Trophoblast cell (in vitro differentiated cells and primary cell): ENCODE measurements at regions not wholly inside any gene's neighbourhood (a gene's known extent, or its start where the extent isn't known, plus 50 kb on each side); places are given as distances from the start of the nearest gene placed in this dataset.

Source experiments
- DNase-seq, 2 donors: peaks; one replicate each; pipeline ENCODE4 v3.0.0-alpha.2; 2016
- H2AFZ ChIP-seq: 2 replicates; pipeline ENCODE4 v1.6.1; 2013; ENCODE audit warnings: low read length, moderate library complexity, mild to moderate bottlenecking; ENCODE audit not compliant: insufficient read depth, poor library complexity
- H2AK5ac ChIP-seq: 2 replicates; pipeline ENCODE4 v1.6.1; 2013; ENCODE audit warnings: mild to moderate bottlenecking, low read length
- H2BK120ac ChIP-seq: 2 replicates; pipeline ENCODE4 v1.6.1; 2013; ENCODE audit warnings: low read length, mild to moderate bottlenecking, moderate library complexity; ENCODE audit not compliant: insufficient read depth, poor library complexity
- H2BK12ac ChIP-seq: 2 replicates; pipeline ENCODE4 v1.6.1; 2013; ENCODE audit warnings: mild to moderate bottlenecking, low read length, moderate library complexity
- H2BK5ac ChIP-seq: 2 replicates; pipeline ENCODE4 v1.6.1; 2013; ENCODE audit warnings: low read length, low read depth, moderate library complexity, mild to moderate bottlenecking; ENCODE audit not compliant: poor library complexity
- H3K14ac ChIP-seq: 2 replicates; pipeline ENCODE4 v1.6.1; 2013; ENCODE audit warnings: mild to moderate bottlenecking, low read length
- H3K18ac ChIP-seq: 2 replicates; pipeline ENCODE4 v1.6.1; 2013; ENCODE audit warnings: mild to moderate bottlenecking, low read length
- H3K23ac ChIP-seq: 2 replicates; pipeline ENCODE4 v1.6.1; 2013; ENCODE audit warnings: low read length
- H3K27ac ChIP-seq: 2 replicates; pipeline ENCODE4 v1.5.1; 2013; ENCODE audit warnings: low read depth, mild to moderate bottlenecking, inconsistent platforms, low read length, moderate library complexity
- H3K27me3 ChIP-seq: 2 replicates; pipeline ENCODE4 v1.6.1; 2013; ENCODE audit warnings: inconsistent platforms, mild to moderate bottlenecking, low read length, moderate library complexity; ENCODE audit not compliant: insufficient read depth
- H3K36me3 ChIP-seq, 2 experiments: 1 replicate in 1 of 2; 2 replicates in 1 of 2; pipeline ENCODE4 v1.6.1; 2013; ENCODE audit warnings: low read length in 2 of 2, mild to moderate bottlenecking in 2 of 2, moderate library complexity in 1 of 2; ENCODE audit not compliant: insufficient read depth in 2 of 2, control insufficient read depth in 1 of 2
- H3K4ac ChIP-seq: 2 replicates; pipeline ENCODE4 v1.6.1; 2013; ENCODE audit warnings: low read depth, mild to moderate bottlenecking, low read length, moderate library complexity
- H3K4me1 ChIP-seq, 2 experiments: 1 replicate in 1 of 2; 2 replicates in 1 of 2; pipeline ENCODE4 v1.6.1; 2013; ENCODE audit warnings: low read length in 2 of 2, mild to moderate bottlenecking in 2 of 2, moderate library complexity in 1 of 2; ENCODE audit not compliant: insufficient read depth in 2 of 2, control insufficient read depth in 1 of 2
- H3K4me2 ChIP-seq: 2 replicates; pipeline ENCODE4 v1.6.1; 2013; ENCODE audit warnings: inconsistent platforms, mild to moderate bottlenecking, low read length, moderate library complexity
- H3K4me3 ChIP-seq: 2 replicates; pipeline ENCODE4 v1.5.1; 2013; ENCODE audit warnings: mild to moderate bottlenecking, low read depth, low read length, inconsistent platforms
- H3K79me1 ChIP-seq: one replicate; pipeline ENCODE4 v1.6.1; 2013; ENCODE audit warnings: low read length
- H3K79me2 ChIP-seq: 2 replicates; pipeline ENCODE4 v1.6.1; 2013; ENCODE audit warnings: low read length, mild to moderate bottlenecking; ENCODE audit not compliant: control insufficient read depth, insufficient read depth, poor library complexity
- H3K9ac ChIP-seq: 2 replicates; pipeline ENCODE4 v1.6.1; 2013; ENCODE audit warnings: mild to moderate bottlenecking, low read length
- H3K9me3 ChIP-seq: 2 replicates; pipeline ENCODE4 v1.6.1; 2013; ENCODE audit warnings: low read depth, mild to moderate bottlenecking, control low read depth, inconsistent platforms, low read length; ENCODE audit not compliant: insufficient read depth
- H4K12ac ChIP-seq: 2 replicates; pipeline ENCODE4 v1.6.1; 2013; ENCODE audit warnings: low read depth, mild to moderate bottlenecking, low read length, moderate library complexity
- H4K8ac ChIP-seq: 2 replicates; pipeline ENCODE4 v1.6.1; 2013; ENCODE audit warnings: low read depth, mild to moderate bottlenecking, low read length, moderate library complexity
- H4K91ac ChIP-seq: one replicate; pipeline ENCODE4 v1.6.1; 2013; ENCODE audit warnings: low read depth, mild to moderate bottlenecking, low read length, moderate library complexity
- WGBS: extraction: QIAGEN DNeasy Blood & Tissue Kit; methylation state at CpG from one replicate; pipeline ENCODE4 v1.1.7; 2013; ENCODE audit warnings: missing lambda C conversion rate; ENCODE audit not compliant: insufficient read length, insufficient coverage; ENCODE audit errors: extremely low coverage; 5-methylcytosine and 5-hydroxymethylcytosine counted together

DNA sequence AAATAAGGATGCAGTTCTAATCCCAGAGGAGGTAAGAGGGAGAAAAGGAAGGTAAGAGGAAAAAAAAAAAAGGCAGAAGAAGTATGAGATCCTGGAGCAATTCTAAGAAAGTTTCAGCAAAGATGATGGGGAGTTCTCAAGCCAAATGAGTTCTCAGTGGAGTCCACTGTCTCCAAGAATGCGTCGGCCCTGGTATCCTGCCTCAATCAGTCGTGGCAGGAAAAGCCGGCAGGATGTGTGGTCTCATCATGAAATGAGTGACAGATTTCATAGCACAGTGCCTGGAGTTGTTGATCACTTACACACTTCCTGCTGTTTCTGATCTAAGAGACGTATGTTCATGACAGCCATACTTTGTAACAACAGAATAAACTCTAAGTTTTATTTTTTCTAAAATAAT, 554.9 kb downstream of the NXPH1 start:
- Histone ChIP-seq H3K27ac (no peak overlapping the region), H3K36me3 (no peaks in the 10 kb centered on the region), H3K4ac (no peak overlapping the region), H4K8ac (no peak overlapping the region), H3K4me3 (no peak overlapping the region), H2BK12ac (no peak overlapping the region), H2AFZ (no peak overlapping the region), H3K18ac (no peak overlapping the region), H4K91ac (no peak overlapping the region), H2BK5ac (no peak overlapping the region), H2BK120ac (no peak overlapping the region), H4K12ac (no peak overlapping the region), H2AK5ac (no peak overlapping the region), H3K9ac (no peak overlapping the region), H3K23ac (no peak overlapping the region), H3K14ac (no peak overlapping the region), H3K27me3 (no peaks in the 10 kb centered on the region), H3K4me1 (no peaks in the 10 kb centered on the region), H3K79me1 (no peaks in the 10 kb centered on the region), H3K9me3 (no peaks in the 10 kb centered on the region), H3K4me2 (no peak overlapping the region), H3K79me2 (no peaks in the 10 kb centered on the region)
- WGBS = no CpG with 5 or more reads among the region's 5 CpGs
- no peak for DNase-seq

DNA sequence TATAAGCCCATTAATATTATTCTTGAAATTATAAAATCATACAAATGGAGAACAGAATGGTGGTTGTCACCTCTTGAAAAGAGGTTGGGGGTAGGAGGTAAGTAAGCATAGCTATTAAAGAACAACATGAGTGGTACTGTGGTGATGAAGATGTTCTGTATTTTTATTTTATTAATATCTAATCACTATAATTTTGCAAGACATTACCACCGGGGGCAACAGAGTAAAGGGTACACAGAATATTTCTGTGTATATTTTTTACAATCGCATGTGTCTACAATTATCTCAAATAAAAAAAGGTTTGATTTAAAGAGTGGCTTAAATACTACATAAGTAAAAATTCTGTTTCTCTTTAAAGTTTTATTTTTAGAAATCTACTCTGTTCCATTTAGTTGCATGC, 557.8 kb downstream of the NXPH1 start:
- no peaks in the 10 kb centered on the region for H3K27me3 ChIP-seq
- no peak overlapping the region for H2BK12ac ChIP-seq
- H3K23ac ChIP-seq = no peak overlapping the region
- no peaks in the 10 kb centered on the region for H3K36me3 ChIP-seq
- no peak overlapping the region for H3K4me2 ChIP-seq
- no peaks in the 10 kb centered on the region for H3K4me1 ChIP-seq
- H3K18ac ChIP-seq = no peak overlapping the region
- H2AK5ac ChIP-seq = no peak overlapping the region
- H4K8ac ChIP-seq = no peak overlapping the region
- no peaks in the 10 kb centered on the region for H3K79me2 ChIP-seq
- no peak overlapping the region for H3K14ac ChIP-seq
- no CpG with 5 or more reads among the region's 2 CpGs for WGBS
- H3K9me3 ChIP-seq = no peaks in the 10 kb centered on the region
- no peak overlapping the region for H2BK5ac ChIP-seq
- no peak overlapping the region for H3K4me3 ChIP-seq
- no peaks in the 10 kb centered on the region for H3K79me1 ChIP-seq
- no peak overlapping the region for H3K9ac ChIP-seq
- no peak overlapping the region for H4K12ac ChIP-seq
- no peak overlapping the region for H2AFZ ChIP-seq
- no peak overlapping the region for H4K91ac ChIP-seq
- no peak overlapping the region for H2BK120ac ChIP-seq
- no peak overlapping the region for H3K27ac ChIP-seq
- no peak overlapping the region for H3K4ac ChIP-seq
- DNase-seq = no peak

DNA sequence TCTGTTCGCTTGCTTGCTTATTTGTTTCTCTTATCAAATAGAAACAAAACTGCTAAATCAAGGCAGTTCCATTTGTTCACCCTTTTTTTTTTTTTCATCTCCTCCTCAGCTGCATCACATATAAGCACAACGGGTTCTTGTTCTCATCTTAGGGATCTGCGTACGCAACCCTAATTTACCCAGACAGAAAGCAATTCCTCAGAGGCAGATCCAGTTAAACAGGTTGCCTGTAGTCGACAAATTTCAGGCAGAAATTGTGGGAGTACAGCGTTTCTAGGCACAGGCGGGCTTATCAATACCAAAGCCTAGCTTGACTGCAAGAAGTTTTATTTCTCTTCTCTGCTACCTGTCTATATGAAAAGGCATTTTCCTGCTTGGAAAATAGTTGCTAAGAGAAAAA, 565.4 kb downstream of the NXPH1 start:
- no peak overlapping the region for H3K23ac ChIP-seq
- H3K27ac ChIP-seq = no peak overlapping the region
- H2BK12ac ChIP-seq = no peak overlapping the region
- no peak overlapping the region for H3K14ac ChIP-seq
- no peaks in the 10 kb centered on the region for H3K79me2 ChIP-seq
- no peaks in the 10 kb centered on the region for H3K36me3 ChIP-seq
- WGBS = no CpG with 5 or more reads among the region's 7 CpGs
- H3K4ac ChIP-seq = no peak overlapping the region
- DNase-seq = no peak
- no peak overlapping the region for H2BK120ac ChIP-seq
- H3K18ac ChIP-seq = no peak overlapping the region
- no peaks in the 10 kb centered on the region for H3K27me3 ChIP-seq
- no peak overlapping the region for H4K8ac ChIP-seq
- H2BK5ac ChIP-seq = no peak overlapping the region
- no peaks in the 10 kb centered on the region for H3K4me1 ChIP-seq
- no peaks in the 10 kb centered on the region for H3K9me3 ChIP-seq
- H4K12ac ChIP-seq = no peak overlapping the region
- H3K79me1 ChIP-seq = no peaks in the 10 kb centered on the region
- H3K4me2 ChIP-seq = peak overlapping the region; percentile 24
- H3K4me3 ChIP-seq = no peak overlapping the region
- H2AFZ ChIP-seq = no peak overlapping the region
- no peak overlapping the region for H3K9ac ChIP-seq
- no peak overlapping the region for H2AK5ac ChIP-seq
- no peak overlapping the region for H4K91ac ChIP-seq

GRCh38 chr7:9013940-9014339, 580.5 kb downstream of the NXPH1 start:
- H3K27ac ChIP-seq = no peak overlapping the region
- H3K4me2 ChIP-seq = peak overlapping the region; percentile 35
- H2AFZ ChIP-seq = no peak overlapping the region
- H2BK12ac ChIP-seq = no peak overlapping the region
- DNase-seq = no peak
- no peaks in the 10 kb centered on the region for H3K27me3 ChIP-seq
- H4K12ac ChIP-seq = no peak overlapping the region
- no CpG with 5 or more reads among the region's 5 CpGs for WGBS
- H4K8ac ChIP-seq = no peak overlapping the region
- no peak overlapping the region for H3K18ac ChIP-seq
- peaks cover 0 to 3% of the 10 kb centered on the region in 2 experiments for H3K4me1 ChIP-seq
- H3K79me1 ChIP-seq = no peaks in the 10 kb centered on the region
- H3K14ac ChIP-seq = no peak overlapping the region
- no peaks in the 10 kb centered on the region for H3K79me2 ChIP-seq
- H2BK5ac ChIP-seq = no peak overlapping the region
- no peak overlapping the region for H3K9ac ChIP-seq
- no peak overlapping the region for H4K91ac ChIP-seq
- no peaks in the 10 kb centered on the region for H3K9me3 ChIP-seq
- no peak overlapping the region for H2AK5ac ChIP-seq
- H3K4me3 ChIP-seq = no peak overlapping the region
- no peaks in the 10 kb centered on the region for H3K36me3 ChIP-seq
- no peak overlapping the region for H3K4ac ChIP-seq
- no peak overlapping the region for H3K23ac ChIP-seq
- no peak overlapping the region for H2BK120ac ChIP-seq
